ENCODE measurements at regions not wholly inside any gene's neighbourhood (a gene's known extent, or its start where the extent isn't known, plus 50 kb on each side); places are given as distances from the start of the nearest gene placed in this dataset.
A peak's percentile ranks its signal among the peaks of the same experiment; 100 is the strongest.

DNA sequence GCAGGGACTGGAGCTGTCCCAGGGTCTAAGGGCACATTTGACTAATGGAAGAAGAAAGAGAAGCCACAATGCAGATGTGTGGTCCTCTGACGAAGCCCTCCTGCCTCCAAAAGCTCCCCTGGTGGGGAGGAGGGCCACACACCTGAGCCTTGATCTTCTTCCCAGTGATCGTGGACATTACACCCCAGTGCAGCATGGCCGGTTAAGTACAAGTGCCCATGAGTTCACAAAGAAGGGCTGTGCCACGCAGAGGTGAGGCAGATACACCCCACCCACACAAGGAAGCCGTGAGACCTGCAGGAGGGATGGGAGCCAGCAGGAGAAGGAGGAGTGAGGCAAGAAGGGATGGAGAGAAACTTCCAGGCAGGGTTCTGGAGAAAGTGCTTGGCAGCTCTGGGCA lies 199.0 kb upstream of the MVB12B start:
- DNase-seq = no peak

DNA sequence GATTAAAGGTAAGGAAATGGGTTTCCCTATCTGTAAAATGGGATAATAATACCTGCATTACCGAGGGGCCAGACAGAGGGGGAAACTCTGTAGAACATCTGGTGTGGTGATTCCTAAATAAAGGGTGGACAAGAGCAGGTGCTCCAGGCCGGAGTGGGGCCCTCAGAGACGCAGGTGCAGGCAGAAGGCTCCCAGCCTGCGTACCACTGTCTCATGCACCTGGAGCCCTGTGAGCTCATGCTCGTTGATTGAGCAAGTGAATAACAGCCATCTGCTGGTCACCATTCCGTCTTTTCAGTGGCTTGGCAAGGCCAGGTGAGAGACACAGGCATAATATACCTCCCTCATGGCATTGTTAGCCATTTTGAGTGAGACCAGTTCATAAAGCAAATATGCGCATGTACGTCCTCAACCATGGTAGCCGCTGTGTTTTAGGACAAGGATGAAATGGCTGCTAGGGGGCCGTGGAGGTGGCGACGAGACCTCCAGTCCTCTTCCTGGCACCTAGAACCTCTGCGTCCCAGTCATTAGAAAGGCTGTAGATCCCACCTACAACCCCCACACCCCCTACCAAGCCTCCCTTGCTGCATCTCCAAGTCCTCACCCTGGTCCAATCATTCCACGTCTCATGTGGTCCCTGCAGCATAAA lies 198.0 kb upstream of the MVB12B start:
- no peak for DNase-seq

DNA sequence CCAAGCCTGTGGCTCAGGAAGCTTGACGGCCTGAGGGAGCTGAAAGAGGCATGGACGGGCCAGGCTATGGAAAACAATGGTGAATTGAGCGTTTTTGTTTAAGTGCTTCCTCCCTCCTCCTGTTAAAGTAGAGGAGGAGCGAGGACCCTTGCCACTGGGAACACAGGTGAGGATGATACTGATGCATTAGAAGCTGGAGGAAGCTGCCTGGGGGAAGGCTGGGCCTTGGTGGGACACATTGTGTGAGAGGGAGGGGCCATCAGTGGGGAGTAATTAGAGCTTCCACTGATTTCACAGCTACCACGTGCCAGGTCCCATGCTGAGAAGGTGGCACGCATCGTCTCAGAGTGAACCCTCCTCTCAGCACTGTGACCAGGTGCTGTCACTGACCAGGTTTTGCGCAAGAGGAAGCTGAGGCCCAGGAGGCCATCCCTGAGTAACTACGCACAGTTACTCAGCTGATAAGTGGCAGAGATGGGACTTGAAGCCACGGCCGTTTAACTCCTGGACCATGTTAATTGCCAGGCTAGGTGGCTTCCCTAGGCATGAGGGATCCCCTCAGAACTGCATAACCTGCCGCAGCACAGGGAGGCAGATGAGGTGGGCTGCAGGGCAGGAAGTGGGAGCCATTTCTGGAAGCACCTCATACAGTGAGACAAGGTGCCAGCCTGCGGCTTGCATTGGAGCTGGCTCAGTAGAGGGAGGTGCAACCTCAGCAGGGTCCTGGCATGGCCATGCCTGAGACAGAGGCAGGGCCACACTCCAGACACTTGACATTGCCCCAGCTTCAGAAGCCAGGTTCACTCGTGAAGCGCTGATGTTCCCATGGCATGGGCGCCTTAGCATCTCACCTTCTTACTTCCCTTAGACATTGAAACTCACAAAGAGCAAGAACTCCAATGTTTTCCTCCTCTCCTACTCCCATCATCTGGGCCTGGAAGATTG lies 195.3 kb upstream of the MVB12B start:
- no peak for DNase-seq

DNA sequence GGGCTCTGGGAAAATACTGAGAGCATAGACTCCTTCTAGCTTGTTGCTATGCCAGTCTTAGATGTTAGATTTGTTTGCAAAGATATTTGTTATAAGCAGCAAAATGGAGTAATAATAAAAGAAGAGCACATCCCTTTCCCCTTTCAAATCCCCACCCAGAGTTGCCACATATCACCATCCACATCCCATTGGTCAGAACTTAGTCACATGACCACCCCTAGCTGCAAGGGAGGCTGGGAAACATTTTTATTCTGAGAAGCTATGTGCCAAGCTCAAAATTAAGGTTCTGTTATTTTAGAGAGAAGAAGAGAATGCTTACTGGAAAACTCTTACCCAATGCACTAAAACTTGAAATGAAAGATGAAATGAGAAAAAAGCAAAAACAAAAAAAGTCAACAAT lies 193.9 kb upstream of the MVB12B start:
- no peak for DNase-seq

DNA sequence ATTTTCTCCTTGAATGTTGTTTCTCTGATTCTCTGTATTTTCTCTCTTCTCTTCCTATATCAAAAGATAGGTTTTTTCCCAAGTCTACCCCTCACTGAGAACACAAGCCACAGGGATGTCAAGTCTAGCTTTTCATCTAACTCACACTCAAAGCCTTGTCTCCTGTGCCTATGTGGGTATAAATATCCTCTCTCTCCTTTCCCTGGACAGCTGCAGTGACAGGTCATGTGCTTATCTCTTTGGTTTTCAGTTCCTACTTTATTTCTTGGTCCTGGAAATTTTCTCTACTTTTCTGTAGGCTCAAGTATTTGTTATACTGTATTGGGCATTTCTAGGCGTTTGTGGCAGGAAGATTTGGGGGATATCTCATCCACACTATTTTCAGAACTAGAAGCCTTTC lies 182.4 kb upstream of the MVB12B start:
- no peak for DNase-seq

DNA sequence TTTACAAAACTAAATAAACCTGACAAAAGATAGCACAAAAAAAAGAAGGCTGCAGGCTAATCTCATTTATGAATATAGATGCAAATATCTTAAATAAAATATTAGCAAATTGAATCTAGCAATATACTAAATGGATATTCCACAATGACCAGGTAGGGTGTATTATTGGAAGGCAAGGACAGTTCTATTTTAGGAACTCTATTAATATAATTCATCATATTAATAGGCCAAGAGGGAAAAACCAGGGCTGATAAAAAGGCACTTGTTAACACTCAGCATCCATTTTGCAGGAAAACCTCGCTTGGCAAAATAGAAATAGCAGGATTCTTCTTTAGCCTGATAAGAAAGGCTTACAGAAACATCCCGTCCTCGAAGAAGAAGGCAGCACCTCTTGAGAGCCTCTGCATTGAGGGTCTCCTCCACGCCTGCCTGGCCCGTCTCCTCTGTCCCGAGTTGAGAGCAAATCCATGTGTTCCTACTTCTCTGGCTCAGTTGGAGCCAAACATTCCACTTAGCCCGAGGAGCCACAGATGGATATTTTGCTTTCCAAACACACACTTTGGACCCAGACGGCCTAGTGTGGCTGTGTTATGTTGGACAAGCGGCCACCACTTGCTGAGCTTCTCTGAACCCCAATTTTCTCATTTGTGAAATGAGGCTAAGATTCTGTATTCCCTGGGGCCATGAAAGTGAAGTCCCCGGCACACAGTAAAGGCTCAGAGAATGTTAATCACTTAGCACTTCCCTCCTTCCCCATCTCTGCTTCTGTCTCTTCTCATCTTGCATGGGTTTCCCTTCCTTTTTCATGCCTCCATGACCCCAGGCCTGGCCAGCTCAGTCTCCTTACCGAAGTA lies 181.8 kb upstream of the MVB12B start:
- DNase-seq = no peak

DNA sequence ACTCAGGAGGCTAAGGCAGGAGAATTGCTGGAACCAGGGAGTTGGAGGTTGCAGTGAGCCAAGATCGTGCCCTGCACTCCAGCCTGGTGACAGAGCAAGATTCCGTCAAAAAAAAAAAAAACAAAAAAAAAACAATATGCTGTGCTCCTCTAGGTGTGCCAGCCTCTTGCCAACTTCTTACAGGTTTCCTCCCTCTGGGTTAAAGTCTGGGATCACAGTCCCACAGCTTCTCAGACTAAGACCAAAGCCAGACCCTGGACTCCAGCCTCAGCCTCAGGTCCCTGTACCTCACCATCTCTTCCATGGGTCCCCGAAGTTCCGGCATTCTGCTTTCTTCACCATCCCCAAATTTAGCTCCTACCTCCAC lies 180.8 kb upstream of the MVB12B start:
- DNase-seq = no peak

DNA sequence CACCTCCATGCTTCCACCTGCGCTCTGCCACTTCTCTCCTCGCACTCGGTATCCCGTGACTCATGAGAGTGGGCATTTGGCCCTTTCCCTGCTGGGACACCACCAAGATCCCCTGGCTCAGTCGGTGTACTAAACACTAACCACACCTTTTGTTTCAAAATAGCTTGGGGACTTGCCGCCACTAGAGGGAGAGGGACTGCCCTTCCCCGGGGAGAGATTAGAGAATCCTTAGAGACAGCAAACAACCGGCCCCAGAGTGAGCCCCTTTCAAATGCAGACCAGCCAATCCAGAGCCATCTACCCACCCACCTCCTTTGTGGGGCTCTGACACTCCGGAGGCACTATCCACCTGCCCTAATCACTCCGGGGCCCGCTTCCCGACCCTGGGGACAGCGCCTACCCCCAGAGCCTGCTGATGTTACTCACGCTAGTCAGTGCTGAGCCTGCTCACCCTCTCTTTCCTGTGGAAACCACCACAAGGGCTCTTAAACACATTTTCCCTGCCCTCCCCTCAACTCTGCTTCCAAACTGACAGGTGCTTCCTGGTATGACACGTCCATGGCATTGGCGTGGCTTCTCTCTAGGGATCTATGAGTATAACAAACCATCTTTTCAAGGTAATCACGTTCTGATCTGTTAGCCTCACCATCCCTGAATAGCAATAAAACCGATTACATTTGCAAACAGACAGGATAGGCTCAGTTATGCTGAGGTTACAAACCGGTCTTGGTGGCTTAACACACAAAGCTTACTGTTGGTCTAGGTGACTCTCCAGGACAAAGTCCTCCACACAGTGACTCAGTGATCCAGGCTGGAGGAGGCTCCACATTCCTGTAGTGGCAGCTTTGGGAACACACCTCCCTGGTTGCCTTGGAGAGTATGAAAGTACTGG lies 180.1 kb upstream of the MVB12B start:
- DNase-seq = peak; percentile 24

DNA sequence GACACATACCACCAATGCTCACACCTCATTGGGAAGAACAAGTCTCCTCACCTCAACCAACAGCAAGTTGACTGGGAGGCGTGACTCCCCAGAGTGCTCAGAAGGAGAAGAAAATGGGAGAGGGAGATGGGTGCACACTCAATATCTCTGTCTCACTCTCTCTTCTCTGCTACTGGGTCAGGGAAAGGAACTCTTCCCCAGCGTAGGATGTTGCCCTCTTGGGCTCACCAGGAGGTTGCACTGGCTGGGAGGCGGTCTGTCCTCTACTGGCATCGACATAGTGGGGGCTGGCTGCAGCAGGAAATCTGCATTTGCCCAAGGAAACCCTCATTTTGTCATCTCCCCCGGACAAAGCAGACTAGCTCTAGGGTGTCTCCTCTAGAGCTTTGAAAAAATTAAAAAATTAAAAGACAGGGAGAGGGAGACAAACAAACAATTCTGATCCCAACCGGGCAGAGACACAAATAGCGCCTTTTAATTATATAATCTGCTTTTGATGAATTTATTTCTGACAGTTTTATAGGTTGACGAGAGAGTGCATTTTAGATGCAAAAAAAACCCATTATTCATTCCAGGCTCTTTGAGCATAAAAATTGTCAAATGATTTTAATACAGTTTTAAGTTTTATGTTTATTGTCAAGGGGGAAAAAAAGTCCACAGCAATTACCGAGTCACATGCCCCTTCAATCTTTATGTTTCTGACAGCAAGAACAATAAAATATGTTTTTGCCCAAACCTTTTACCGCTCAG lies 179.3 kb upstream of the MVB12B start:
- no peak for DNase-seq

DNA sequence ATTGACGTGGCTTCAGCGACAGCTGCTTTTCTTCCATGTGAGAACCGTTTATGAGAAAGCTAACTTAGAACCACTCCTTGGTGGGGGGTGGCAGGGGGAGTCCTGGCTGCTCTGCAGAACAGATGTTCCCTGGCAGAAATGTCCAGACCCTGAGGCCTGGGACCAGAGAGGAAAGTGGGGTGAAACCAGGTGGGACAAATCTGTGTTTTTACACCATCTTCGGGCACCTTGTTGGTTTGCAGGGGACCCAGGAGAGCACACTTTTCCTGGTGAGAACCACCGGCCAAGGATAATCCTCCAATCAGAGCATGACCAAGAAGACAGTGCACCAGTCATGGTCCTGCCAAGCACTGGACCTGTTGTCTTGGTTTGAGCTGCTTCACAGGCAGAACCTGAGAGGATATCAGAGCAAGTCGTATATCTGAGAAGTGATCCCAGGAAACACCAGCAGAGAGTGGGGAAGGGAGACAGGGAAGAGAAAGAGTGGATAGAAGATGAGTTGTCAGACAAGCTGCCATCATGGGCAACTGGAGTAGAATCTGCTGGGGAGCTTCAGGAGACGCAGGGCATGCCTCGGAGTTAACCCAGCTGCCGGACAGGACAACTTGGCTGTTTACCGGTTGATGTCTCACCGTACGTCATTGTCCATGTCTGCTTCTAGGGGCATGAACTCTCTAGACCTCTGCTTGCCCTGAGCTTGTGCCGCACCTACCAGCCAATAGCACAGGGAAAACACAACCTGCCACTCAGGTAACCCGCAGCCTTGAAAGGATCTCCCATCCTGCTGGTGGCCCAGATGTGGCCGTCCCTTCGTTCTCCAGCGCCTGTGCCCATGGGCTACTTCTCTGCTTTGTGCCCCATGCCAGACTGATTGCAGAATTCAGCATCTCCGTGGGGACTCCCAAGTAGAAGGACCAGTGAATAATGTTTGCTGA lies 178.4 kb upstream of the MVB12B start:
- DNase-seq = no peak

DNA sequence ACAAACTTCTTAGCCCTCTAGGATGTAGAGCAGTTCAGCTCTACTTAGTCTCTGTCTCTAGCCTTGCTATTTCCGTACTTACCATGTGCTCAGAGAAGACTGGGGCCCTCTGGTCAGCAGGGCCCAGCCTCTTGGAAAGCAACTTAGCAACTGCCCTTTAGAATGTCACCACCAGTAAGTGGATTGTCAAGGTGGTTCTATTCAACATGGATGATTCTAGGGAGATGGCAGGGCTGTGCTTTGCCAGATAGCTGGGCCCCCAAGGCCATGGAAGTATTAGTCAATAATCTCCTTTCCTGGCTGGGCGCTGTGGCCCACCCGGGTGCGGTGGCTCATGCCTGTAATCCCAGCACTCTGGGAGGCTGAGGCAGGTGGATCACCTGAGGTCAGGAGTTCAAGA lies 177.6 kb upstream of the MVB12B start:
- DNase-seq = no peak

DNA sequence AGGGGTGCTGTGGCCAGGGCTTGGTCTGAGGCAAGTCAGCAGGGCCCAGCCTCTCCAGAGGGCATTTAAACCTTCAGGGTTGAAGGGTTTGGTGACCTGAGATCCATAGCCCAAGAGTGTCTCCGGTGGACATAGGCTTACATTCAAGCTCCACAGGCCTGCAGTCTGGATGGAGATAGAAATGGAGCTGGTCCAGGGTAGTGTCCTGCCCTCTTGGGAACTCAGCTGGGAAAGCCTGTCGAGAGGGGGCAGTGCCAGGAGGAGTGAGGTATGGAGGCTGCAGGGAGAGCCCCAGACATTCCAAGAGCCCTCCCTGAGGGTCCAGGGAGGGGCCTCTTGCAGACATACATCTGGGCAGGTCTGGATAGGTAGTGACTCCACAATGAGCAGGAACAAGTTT lies 177.0 kb upstream of the MVB12B start:
- no peak for DNase-seq

DNA sequence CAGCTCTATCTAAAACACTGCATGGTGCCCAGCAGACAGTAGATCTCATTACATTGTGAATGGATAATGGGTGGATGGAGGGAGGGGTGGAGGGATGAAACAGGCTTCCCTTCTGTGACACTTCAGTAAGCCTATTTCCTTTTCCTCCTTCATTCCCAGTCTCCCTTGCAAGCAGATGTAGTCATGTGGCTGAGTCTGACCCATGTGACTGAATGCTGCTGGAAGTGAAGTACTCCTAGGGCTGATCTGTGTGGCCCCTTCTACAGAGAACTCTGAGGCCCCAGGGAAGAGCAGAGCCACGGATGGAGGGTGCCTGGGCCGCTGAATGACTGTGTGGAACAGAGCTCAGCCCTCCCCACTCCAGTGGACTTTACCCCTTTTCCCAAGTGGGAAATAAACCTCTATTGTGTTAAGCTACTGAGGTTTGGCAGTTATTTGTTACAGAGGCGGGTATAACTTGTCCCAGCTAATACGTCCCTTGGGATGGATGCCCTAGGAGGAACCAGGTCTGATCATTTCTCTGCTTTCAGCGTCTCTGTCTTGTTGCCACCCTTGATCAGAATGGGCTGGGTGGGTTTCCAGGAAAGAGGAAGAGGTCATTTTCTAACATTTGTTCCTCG lies 176.1 kb upstream of the MVB12B start:
- DNase-seq = no peak

DNA sequence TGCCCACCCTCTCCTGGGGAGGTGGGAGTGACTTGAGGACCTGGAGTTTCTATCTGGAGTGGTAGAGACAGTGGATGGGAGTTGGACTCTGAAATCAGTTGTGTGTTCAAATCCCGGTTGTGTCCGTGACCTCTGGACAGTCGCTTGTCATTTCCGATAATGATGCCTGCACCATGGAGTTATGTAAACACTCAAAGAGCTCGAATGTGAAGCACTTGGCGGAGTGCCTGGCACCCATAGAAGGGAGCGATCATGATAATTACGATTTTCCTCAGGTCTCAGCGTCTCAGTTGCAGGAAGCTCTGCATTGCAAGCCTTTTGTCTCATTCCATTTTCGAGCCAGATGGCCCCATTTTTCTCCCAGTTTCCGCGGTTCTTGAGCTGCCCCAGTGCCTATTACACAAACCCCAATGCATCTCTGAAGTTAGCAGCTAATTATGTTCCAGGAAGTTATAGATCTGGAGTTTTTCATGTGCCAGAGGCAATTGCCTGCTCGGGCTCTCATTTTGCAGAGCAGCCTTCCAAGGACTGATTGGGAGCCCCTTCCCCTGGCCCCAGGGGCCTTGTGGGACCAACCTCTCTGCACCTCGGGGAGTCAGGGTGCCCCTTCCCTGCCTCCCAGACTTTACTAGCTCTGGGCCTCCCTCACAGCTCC lies 175.5 kb upstream of the MVB12B start:
- DNase-seq = no peak

DNA sequence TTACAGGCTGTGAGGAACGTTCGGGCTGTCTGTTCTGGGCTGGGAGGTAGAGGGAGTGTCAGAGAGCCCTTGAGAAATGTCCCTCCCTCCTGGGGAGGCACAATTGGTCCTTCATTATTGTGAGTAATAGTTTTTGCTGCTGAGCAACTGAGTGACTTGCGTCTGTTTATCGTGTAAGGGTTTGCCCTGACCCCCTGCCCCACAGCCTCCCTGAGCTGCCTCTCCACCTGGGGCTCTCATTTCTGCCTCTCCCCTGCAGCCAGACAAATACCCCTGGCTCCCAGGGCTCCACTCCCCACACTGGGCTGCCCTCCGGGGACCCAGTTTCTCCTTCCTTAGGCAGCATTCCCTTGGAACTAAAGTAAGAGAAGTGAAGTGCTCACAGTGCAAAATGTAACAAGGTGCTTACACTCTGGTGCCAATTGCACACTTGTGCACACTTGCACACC lies 174.9 kb upstream of the MVB12B start:
- DNase-seq = no peak

DNA sequence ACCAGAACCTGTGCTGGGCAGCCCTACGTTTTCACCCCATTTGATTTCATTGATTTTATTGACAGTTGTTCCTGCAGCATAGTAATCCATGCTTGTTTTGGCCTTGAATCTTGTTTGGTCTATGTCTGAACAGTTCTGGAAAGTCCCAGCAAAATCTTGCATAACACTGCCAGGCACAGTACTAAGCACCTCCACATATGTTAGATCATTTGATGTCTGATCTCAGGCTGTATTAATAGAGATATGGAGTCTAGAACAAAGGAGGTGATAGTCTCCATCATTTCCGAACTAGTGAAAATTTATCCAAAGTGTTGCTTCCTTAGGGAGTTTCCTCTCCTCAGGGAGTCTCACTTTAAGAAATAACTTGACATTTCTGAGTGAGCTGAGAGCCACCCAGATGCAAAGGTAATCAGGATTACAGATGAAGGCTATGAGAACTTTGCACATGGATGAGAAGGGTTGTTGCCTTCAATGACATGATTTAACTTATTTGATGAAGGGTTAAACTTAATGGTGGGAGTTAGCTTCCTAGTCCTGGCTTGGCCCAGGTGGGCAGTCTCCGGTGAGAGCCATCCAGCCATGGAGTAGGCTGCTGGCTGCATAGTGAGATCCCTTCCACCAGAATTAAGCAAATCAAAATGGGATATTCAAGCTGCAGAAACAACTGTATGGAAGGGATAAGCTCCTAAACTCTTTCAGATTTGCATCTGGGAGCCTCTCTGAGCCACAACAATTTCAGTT lies 173.8 kb upstream of the MVB12B start:
- no peak for DNase-seq

DNA sequence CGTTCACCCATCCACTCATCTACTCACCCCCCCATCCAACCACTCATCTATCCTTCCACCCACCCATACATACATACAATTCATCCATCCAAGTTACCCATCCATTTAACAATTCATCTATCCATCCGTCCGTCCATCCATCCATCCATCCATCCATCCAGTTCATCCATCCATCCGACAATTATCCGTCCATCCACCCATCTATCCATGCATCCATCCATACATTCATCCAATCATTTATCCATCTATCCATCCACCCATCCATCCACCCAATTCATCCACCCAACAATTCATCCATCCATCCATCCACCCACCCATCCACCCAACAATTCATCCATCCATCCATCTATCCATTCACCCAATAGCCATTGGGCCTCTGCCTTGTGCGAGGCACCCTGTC lies 173.2 kb upstream of the MVB12B start:
- DNase-seq = no peak

DNA sequence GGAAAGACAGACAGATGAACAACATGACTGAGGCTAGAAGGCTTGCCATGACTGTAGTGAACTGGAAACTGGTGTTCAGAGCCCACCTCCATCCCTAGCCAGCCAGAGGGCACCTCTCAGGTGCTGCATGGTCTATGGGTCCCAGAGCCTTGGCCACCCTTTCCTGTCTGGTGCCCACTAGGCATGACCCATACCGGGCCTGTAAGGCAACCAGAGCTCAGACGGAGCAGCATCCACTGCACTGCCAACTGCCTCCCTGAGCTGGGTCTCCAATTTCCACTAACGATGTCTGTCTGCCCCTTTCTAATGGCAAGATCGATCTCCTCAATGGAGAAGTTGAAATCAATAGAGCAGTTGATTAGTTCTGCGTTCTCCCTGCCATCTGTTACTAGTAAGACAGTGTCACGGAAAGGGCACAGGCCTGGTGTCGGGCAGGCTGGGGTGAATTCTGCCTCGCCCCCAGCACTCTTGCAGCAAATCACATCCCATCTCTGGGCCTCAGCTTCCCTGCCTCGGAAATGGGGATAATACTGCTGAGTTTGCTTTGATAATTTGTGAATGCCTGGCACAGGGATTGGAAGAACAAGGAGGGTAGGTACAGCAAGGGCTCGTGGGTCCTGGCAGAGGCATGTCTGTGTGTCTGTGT lies 172.3 kb upstream of the MVB12B start:
- no peak for DNase-seq
